Loucy (cell line): ENCODE measurements at regions not wholly inside any gene's neighbourhood (a gene's known extent, or its start where the extent isn't known, plus 50 kb on each side); places are given as distances from the start of the nearest gene placed in this dataset.

Source experiments
- EZH2phosphoT487 ChIP-seq: fragments of 200-600 bp; IDR thresholded peaks from 2 replicates; pipeline ENCODE4 v1.6.1; 2018; ENCODE audit warnings: antibody characterized with exemption, mild to moderate bottlenecking, moderate library complexity, borderline replicate concordance
- TF ChIP-seq, protein P1 (sequence below): fragments of 200-600 bp; sonication (generic); conservative IDR thresholded peaks from 2 replicates; pipeline ENCODE4 v1.5.1; 2014; ENCODE audit warnings: mild to moderate bottlenecking, antibody characterized with exemption, low read length

DNA sequence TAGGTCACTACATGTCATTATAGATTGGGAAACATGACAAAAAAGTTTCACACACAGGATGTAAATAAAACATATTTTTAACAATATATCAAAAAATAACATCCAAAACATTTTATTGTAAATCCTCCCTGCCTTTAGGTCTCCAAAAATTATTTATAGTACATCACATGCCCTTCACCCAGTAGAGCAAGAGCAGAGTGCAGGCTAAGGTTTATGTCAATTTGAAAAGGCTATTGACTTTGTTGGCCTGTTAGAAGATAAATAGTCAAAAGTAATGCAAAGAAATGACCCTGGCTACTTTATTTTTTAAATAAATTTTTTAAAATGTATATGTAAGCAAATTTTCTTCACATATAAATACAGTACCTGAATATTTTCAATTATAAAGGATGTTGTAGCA, 983.7 kb downstream of the RAB28 start:
- TF ChIP-seq, protein P1, sequence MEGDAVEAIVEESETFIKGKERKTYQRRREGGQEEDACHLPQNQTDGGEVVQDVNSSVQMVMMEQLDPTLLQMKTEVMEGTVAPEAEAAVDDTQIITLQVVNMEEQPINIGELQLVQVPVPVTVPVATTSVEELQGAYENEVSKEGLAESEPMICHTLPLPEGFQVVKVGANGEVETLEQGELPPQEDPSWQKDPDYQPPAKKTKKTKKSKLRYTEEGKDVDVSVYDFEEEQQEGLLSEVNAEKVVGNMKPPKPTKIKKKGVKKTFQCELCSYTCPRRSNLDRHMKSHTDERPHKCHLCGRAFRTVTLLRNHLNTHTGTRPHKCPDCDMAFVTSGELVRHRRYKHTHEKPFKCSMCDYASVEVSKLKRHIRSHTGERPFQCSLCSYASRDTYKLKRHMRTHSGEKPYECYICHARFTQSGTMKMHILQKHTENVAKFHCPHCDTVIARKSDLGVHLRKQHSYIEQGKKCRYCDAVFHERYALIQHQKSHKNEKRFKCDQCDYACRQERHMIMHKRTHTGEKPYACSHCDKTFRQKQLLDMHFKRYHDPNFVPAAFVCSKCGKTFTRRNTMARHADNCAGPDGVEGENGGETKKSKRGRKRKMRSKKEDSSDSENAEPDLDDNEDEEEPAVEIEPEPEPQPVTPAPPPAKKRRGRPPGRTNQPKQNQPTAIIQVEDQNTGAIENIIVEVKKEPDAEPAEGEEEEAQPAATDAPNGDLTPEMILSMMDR = no peak
- TF ChIP-seq EZH2phosphoT487 = no peak
